ENCODE measurements at regions not wholly inside any gene's neighbourhood (a gene's known extent, or its start where the extent isn't known, plus 50 kb on each side); places are given as distances from the start of the nearest gene placed in this dataset.
A peak's percentile ranks its signal among the peaks of the same experiment; 100 is the strongest.
"Not testable (repeated sequence)": the region's sequence is repeated elsewhere in the genome, so short reads cannot be mapped to it uniquely, and the experiment has no call there.

GRCh38 chr20:53779822-53780221 is 186.2 kb upstream of the ZNF217 start:
- H3K36me3 ChIP-seq (ENCODE audit: control insufficient read depth in 3 of 3, insufficient read depth in 2 of 3, low read depth in 1 of 3, low read length in 3 of 3), result no peaks in the 10 kb centered on the region
- DNase-seq (no peak), FAIRE-seq (no peak)
- H3K27ac ChIP-seq (ENCODE audit: low read depth in 1 of 3, low read length in 2 of 3), result no peak overlapping the region
- 41 to 63% (median 59%) methylated on average over 1 of the region's 1 CpG for WGBS, 3 donors
- H3K4me3 ChIP-seq (ENCODE audit: low read depth in 1 of 3, low read length in 3 of 3), result no peak overlapping the region
- no peaks in the 10 kb centered on the region for H3K9me3 ChIP-seq (ENCODE audit: control insufficient read depth in 2 of 2, insufficient read depth in 1 of 2, low read depth in 1 of 2, low read length in 1 of 2)
- H3K4me1 ChIP-seq (ENCODE audit: control insufficient read depth in 3 of 3, insufficient read depth in 2 of 3, low read depth in 1 of 3, low read length in 2 of 3), result no peaks in the 10 kb centered on the region
- no peaks in the 10 kb centered on the region for H3K27me3 ChIP-seq (ENCODE audit: control insufficient read depth in 3 of 3, insufficient read depth in 3 of 3, low read length in 3 of 3)

- no peaks in the 10 kb centered on the region for H3K27me3 ChIP-seq (ENCODE audit: control insufficient read depth in 3 of 3, insufficient read depth in 3 of 3, low read length in 3 of 3)
- no peak overlapping the region for H3K27ac ChIP-seq (ENCODE audit: low read depth in 1 of 3, low read length in 2 of 3)
- H3K36me3 ChIP-seq (ENCODE audit: control insufficient read depth in 3 of 3, insufficient read depth in 2 of 3, low read depth in 1 of 3, low read length in 3 of 3), result no peaks in the 10 kb centered on the region
- FAIRE-seq (no peak), DNase-seq (no peak)
- 92 to 95% (median 95%) methylated on average over 7 of the region's 7 CpGs for WGBS, 3 donors
- no peaks in the 10 kb centered on the region for H3K9me3 ChIP-seq (ENCODE audit: control insufficient read depth in 2 of 2, insufficient read depth in 1 of 2, low read depth in 1 of 2, low read length in 1 of 2)
- H3K4me3 ChIP-seq (ENCODE audit: low read depth in 1 of 3, low read length in 3 of 3), result no peak overlapping the region
- peaks cover 0 to under 1% (median 0%) of the 10 kb centered on the region in 3 donors for H3K4me1 ChIP-seq (ENCODE audit: control insufficient read depth in 3 of 3, insufficient read depth in 2 of 3, low read depth in 1 of 3, low read length in 2 of 3)
Observed at GRCh38 chr20:53778736-53779135, 185.1 kb upstream of the ZNF217 start.

- H3K4me1 ChIP-seq (ENCODE audit: control insufficient read depth in 3 of 3, insufficient read depth in 2 of 3, low read depth in 1 of 3, low read length in 2 of 3), result peaks cover 0 to 6% (median 0%) of the 10 kb centered on the region in 3 donors
- 34 to 66% (median 39%) methylated on average over 9 of the region's 9 CpGs for WGBS, 3 donors
Observed at GRCh38 chr20:53778041-53778516, 184.4 kb upstream of the ZNF217 start.

GRCh38 chr20:53777402-53777801 is 183.8 kb upstream of the ZNF217 start:
- H3K4me1 ChIP-seq (ENCODE audit: control insufficient read depth in 3 of 3, insufficient read depth in 2 of 3, low read depth in 1 of 3, low read length in 2 of 3); H3K27ac ChIP-seq (ENCODE audit: low read depth in 1 of 3, low read length in 2 of 3); FAIRE-seq; H3K9me3 ChIP-seq (ENCODE audit: control insufficient read depth in 2 of 2, insufficient read depth in 1 of 2, low read depth in 1 of 2, low read length in 1 of 2); H3K4me3 ChIP-seq (ENCODE audit: low read depth in 1 of 3, low read length in 3 of 3); H3K27me3 ChIP-seq (ENCODE audit: control insufficient read depth in 3 of 3, insufficient read depth in 3 of 3, low read length in 3 of 3); H3K36me3 ChIP-seq (ENCODE audit: control insufficient read depth in 3 of 3, insufficient read depth in 2 of 3, low read depth in 1 of 3, low read length in 3 of 3); DNase-seq: not testable (repeated sequence)
- WGBS, 3 donors, result 91 to 95% (median 95%) methylated on average over 7 of the region's 7 CpGs

More at GRCh38 chr20:53778041-53778516, 184.4 kb upstream of the ZNF217 start:
- Histone ChIP-seq H3K27ac (ENCODE audit: low read depth in 1 of 3, low read length in 2 of 3) (no peak overlapping the region), H3K36me3 (ENCODE audit: control insufficient read depth in 3 of 3, insufficient read depth in 2 of 3, low read depth in 1 of 3, low read length in 3 of 3) (no peaks in the 10 kb centered on the region), H3K9me3 (ENCODE audit: control insufficient read depth in 2 of 2, insufficient read depth in 1 of 2, low read depth in 1 of 2, low read length in 1 of 2) (no peaks in the 10 kb centered on the region), H3K27me3 (ENCODE audit: control insufficient read depth in 3 of 3, insufficient read depth in 3 of 3, low read length in 3 of 3) (no peaks in the 10 kb centered on the region), H3K4me3 (ENCODE audit: low read depth in 1 of 3, low read length in 3 of 3) (no peak overlapping the region)
- no peak for FAIRE-seq
- peak in 1 of 2 donors; percentile 51 for DNase-seq

- FAIRE-seq (no peak), DNase-seq (no peak)
- no peak overlapping the region for H3K4me3 ChIP-seq (ENCODE audit: low read depth in 1 of 3, low read length in 3 of 3)
- H3K27me3 ChIP-seq (ENCODE audit: control insufficient read depth in 3 of 3, insufficient read depth in 3 of 3, low read length in 3 of 3), result no peaks in the 10 kb centered on the region
- no peaks in the 10 kb centered on the region for H3K36me3 ChIP-seq (ENCODE audit: control insufficient read depth in 3 of 3, insufficient read depth in 2 of 3, low read depth in 1 of 3, low read length in 3 of 3)
- H3K4me1 ChIP-seq (ENCODE audit: control insufficient read depth in 3 of 3, insufficient read depth in 2 of 3, low read depth in 1 of 3, low read length in 2 of 3), result peaks cover 0 to 6% (median 0%) of the 10 kb centered on the region in 3 donors
- H3K9me3 ChIP-seq (ENCODE audit: control insufficient read depth in 2 of 2, insufficient read depth in 1 of 2, low read depth in 1 of 2, low read length in 1 of 2), result no peaks in the 10 kb centered on the region
- no peak overlapping the region for H3K27ac ChIP-seq (ENCODE audit: low read depth in 1 of 3, low read length in 2 of 3)
- 76 to 96% (median 81%) methylated on average over 5 of the region's 5 CpGs for WGBS, 3 donors
Observed at GRCh38 chr20:53776858-53777257, 183.2 kb upstream of the ZNF217 start.

GRCh38 chr20:53774461-53775203 is 181.0 kb upstream of the ZNF217 start:
- no peaks in the 10 kb centered on the region for H3K9me3 ChIP-seq (ENCODE audit: control insufficient read depth in 2 of 2, insufficient read depth in 1 of 2, low read depth in 1 of 2, low read length in 1 of 2)
- H3K27me3 ChIP-seq (ENCODE audit: control insufficient read depth in 3 of 3, insufficient read depth in 3 of 3, low read length in 3 of 3), result no peaks in the 10 kb centered on the region
- no peaks in the 10 kb centered on the region for H3K36me3 ChIP-seq (ENCODE audit: control insufficient read depth in 3 of 3, insufficient read depth in 2 of 3, low read depth in 1 of 3, low read length in 3 of 3)
- FAIRE-seq (no peak), DNase-seq (no peak)
- H3K4me3 ChIP-seq (ENCODE audit: low read depth in 1 of 3, low read length in 3 of 3), result no peak overlapping the region
- H3K27ac ChIP-seq (ENCODE audit: low read depth in 1 of 3, low read length in 2 of 3), result peak overlapping the region in 2 of 3 donors; percentile 11 to 79
- H3K4me1 ChIP-seq (ENCODE audit: control insufficient read depth in 3 of 3, insufficient read depth in 2 of 3, low read depth in 1 of 3, low read length in 2 of 3), result peaks cover 0 to 6% (median 0%) of the 10 kb centered on the region in 3 donors
- 62 to 79% (median 77%) methylated on average over 9 of the region's 9 CpGs for WGBS, 3 donors

- H3K4me1 ChIP-seq (ENCODE audit: control insufficient read depth in 3 of 3, insufficient read depth in 2 of 3, low read depth in 1 of 3, low read length in 2 of 3), result peaks cover 0 to 9% (median 0%) of the 10 kb centered on the region in 3 donors
- 13 to 22% (median 16%) methylated on average over 1 of the region's 1 CpG for WGBS, 3 donors
- no peaks in the 10 kb centered on the region for H3K36me3 ChIP-seq (ENCODE audit: control insufficient read depth in 3 of 3, insufficient read depth in 2 of 3, low read depth in 1 of 3, low read length in 3 of 3)
- H3K27ac ChIP-seq (ENCODE audit: low read depth in 1 of 3, low read length in 2 of 3), result peak overlapping the region in 2 of 3 donors; percentile 11 to 79
- no peak for FAIRE-seq
- no peaks in the 10 kb centered on the region for H3K9me3 ChIP-seq (ENCODE audit: control insufficient read depth in 2 of 2, insufficient read depth in 1 of 2, low read depth in 1 of 2, low read length in 1 of 2)
- H3K4me3 ChIP-seq (ENCODE audit: low read depth in 1 of 3, low read length in 3 of 3), result no peak overlapping the region
- H3K27me3 ChIP-seq (ENCODE audit: control insufficient read depth in 3 of 3, insufficient read depth in 3 of 3, low read length in 3 of 3), result no peaks in the 10 kb centered on the region
- no peak for DNase-seq
Observed at GRCh38 chr20:53773792-53774401, 180.3 kb upstream of the ZNF217 start.

GRCh38 chr20:53773066-53773791 is 179.6 kb upstream of the ZNF217 start:
- peak overlapping the region in 1 of 3 donors; percentile 18 for H3K27ac ChIP-seq (ENCODE audit: low read depth in 1 of 3, low read length in 2 of 3)
- WGBS, 3 donors, result 81 to 85% (median 85%) methylated on average over 10 of the region's 10 CpGs

More at GRCh38 chr20:53773066-53773791, 179.6 kb upstream of the ZNF217 start:
- FAIRE-seq; H3K9me3 ChIP-seq (ENCODE audit: control insufficient read depth in 2 of 2, insufficient read depth in 1 of 2, low read depth in 1 of 2, low read length in 1 of 2); H3K27me3 ChIP-seq (ENCODE audit: control insufficient read depth in 3 of 3, insufficient read depth in 3 of 3, low read length in 3 of 3); H3K4me3 ChIP-seq (ENCODE audit: low read depth in 1 of 3, low read length in 3 of 3); DNase-seq; H3K36me3 ChIP-seq (ENCODE audit: control insufficient read depth in 3 of 3, insufficient read depth in 2 of 3, low read depth in 1 of 3, low read length in 3 of 3): not testable (repeated sequence)
- peaks cover 0 to 14% (median 0%) of the 10 kb centered on the region in 3 donors for H3K4me1 ChIP-seq (ENCODE audit: control insufficient read depth in 3 of 3, insufficient read depth in 2 of 3, low read depth in 1 of 3, low read length in 2 of 3)
